ENCODE measurements at regions not wholly inside any gene's neighbourhood (a gene's known extent, or its start where the extent isn't known, plus 50 kb on each side); places are given as distances from the start of the nearest gene placed in this dataset.

DNA sequence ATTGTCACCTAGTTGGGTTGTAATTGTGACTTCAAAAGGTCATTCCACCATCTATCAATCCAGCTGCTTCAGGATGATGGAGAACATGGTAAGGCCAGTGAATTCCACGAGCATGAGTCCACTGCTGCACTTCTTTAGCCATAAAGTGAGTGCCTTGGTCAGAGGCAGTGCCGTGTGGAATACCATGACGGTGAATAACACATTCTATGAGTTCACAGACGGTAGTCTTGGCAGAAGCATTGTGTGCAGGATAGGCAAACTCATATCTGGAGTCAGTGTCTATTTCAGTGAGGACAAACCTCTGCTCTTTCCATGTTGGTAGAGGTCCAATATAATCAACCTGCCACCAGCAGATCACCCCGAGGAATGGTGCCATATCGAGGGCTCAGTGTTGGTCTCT lies 650.9 kb downstream of the KCNJ2 start:
- no peak for DNase-seq

DNA sequence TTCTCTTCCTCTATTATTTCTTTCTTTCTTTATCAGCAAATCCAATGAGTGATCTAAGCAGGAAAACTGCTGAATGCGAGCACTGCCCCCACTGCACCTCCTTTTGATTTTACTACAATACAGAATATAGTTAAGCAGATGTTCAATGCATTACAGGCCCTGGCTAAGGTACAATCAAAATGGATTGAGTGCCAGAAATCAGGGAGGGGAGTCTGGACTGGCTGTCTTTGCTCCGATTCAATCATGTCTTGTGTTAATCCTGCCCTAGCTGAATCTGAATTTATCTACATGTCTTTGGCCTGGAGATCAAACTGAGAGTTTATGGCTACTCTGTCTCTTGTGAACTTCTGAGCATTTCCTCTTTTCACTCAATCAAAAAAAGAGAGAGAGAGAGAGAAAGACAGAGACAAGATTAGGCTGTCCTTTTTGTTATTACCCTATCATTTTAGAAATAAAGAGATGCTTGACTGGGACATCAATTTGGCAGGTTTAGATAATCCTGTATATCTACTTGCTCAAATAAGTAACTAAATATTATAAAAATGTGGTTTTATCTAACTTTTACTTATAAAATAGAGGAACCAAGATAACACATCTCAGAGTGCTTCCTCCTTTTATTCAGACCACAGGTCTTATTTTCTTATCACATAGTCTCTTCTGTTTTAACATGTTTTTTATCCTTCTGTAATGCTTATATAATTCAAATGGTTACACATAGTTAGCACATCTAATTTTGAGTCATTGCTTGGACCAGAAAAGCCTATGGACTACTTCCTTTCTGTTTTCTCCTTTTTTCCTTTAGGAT lies 656.2 kb downstream of the KCNJ2 start:
- peak; percentile 72 for DNase-seq

GRCh38 chr17:70829876-70830275 lies 660.5 kb downstream of the KCNJ2 start:
- no peak for DNase-seq

DNA sequence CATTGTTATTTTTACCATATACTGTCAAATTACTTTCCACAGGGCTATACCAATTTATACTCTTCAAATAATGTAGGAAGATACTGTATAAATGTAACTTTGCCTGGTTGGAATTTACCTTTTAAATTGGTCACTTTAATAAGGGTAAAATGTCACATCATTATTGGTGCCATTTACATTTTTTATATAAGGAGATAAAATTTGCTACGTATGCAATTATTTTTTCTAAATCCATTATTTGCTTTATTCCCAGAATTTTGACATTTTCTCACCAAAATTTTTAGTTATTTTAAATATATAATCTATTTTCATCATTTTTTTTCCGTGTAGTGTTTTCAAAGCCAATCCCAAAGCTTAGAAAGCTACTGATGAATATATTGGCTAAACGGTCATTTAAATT lies 664.7 kb downstream of the KCNJ2 start:
- no peak for DNase-seq

DNA sequence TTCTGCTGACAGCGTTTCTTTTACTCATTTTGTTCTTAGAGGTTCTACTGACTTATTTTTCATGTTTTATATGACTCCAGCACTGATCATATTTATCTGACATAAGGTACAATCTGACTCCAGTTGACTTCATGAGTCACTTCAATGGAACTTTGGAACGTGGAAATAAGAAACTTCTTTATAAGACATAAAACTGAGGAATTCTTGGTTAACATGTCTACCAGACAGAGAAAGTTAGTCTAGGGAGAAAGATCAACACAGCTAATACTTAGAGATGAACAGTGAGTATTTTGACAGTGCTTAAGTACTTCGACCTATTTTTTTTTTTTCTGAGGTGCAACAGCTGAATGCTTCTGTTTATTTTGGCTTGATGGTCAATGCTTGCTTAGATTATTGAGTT lies 679.5 kb downstream of the KCNJ2 start:
- DNase-seq: no peak

DNA sequence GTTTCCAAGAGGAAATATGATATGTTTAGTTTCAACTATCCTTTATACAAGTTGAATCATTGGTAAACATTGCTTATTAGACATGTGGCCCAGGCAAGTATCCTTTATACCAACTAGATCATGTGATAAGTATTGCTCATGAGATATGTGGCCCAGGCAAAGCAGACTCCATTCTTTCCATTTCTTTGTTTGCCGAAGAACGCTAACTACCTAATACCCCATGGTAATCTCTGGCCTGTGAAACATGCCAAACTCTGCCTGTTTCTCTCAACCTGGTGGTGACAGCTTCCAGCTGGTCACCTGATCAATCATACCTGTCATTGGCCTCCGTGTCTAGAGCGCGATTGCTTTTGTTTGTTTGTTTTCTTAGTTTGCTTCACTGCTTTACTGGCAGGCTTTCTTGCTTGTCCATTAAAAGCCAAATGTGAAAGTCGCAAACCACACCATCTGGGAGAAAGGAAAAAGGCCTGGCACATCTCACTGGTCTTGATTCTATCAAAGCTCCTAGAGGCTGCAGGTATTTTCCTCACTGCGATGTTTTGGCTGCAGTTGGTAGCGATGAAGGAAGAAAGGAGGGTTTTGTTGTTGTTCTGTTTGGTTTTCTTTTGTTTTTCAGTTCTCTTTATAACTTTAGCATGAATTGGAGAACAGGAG lies 686.2 kb downstream of the KCNJ2 start:
- DNase-seq: no peak

- no peak for DNase-seq
These were observed 688.0 kb downstream of the KCNJ2 start for GRCh38 chr17:70857351-70857750.

DNA sequence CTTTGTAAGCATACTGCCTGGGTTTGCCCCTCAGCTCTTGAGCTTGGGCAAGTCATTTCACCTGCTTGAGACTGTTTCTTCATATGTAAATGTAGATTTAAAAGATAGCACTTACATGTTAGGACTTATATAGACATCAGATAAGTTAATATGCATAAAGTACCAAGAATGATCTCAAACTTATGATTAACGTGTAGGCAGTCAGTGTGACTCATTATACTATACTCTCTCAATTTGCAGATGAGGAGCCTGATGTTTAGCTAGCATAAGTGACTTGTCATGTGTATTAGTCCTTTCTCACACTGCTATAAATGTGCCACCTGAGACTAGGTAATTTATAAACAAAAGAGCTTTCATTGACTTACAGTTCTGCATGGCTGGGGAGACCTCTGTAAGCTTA lies 690.5 kb downstream of the KCNJ2 start:
- no peak for DNase-seq

GRCh38 chr17:70862295-70862694 lies 693.0 kb downstream of the KCNJ2 start:
- DNase-seq: no peak

DNA sequence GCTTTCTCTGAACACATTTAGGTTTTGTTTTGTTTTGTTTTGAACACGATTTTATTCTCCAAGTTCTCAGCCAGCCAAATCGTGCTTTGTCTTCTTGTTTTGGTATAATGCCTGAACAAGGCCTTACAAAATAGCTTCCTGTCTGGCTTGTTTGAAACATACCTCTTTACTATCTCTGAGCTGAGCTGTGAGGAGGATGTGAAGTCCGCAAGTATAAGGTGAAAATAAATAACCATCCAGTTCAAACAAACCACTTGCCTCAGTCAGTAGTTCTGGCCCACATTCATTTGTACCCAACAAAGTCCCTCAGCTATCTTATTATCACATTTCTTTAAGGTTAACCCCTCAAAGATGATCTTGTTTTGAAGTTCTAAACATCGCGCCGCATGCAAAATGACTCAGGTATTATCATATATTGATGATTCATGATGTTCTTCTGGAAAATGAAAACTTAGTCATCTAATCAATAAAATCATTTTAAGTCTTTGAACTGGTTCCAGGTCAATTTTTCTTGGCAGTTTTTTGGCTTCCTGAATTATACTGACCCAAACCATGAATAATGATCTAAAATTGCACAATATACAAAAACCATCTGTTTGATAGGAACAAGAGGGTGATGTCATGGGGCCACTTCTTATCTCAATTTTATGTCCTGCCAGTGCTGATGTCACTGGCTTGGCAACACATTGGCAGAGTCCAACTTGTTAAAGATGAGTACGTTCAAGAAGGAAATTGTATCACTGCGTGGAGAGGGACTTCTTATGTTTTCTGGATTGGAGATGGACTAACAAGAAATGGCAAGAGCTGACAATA lies 694.3 kb downstream of the KCNJ2 start:
- DNase-seq: peak; percentile 1

- no peak for DNase-seq
These were observed 696.9 kb downstream of the KCNJ2 start for GRCh38 chr17:70865993-70866804.

DNA sequence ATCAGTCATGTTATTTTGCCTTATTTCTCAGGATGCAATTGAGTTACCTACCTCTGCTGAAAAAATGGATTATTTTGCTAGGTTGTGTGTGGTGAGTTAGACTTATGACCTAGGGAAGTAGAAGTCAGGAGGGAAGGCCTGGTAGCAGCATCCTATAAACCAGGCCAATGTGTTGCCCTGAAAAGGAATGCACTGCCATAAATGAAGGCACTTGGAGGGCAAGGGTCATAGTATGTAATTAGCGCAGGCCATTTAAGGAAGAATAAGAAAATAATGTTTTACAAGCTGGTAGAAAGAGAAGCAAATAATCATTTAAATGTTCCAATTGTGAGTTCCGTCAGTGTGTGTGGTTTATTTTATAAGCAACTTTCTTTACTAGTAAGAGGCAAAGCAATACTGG lies 698.8 kb downstream of the KCNJ2 start:
- no peak for DNase-seq

- no peak for DNase-seq
These were observed 700.2 kb downstream of the KCNJ2 start for GRCh38 chr17:70869402-70870085.

GRCh38 chr17:70871180-70871818 lies 702.0 kb downstream of the KCNJ2 start:
- no peak for DNase-seq

- DNase-seq: no peak
These were observed 702.8 kb downstream of the KCNJ2 start for GRCh38 chr17:70872103-70872502.

DNA sequence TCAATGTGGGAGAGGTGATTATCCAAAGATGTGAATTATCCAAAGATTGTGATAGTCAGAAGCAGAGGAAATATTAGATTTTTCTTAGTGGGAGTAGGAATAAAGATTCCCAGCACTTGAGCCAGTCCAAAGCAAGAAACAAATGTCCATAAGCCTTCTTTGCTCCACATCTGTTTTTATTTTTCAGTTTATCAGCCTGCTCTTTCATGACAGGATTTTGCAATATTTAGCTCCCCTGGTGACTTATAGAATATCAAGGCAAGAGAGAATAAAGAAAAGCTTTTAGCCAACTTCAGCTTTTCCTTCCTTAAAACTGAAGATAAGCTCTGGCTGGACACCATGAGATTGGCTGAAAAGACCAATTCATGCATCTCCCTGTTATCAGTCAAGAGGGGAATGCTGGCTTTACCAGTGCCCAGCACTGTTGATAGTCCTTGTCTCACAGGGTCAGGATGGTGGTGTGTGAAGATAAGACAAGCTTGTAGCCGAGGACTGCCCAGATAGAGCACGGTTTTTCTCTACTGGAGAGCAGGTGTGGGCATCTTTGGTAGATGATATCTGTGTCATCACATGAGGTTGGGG lies 706.5 kb downstream of the KCNJ2 start:
- DNase-seq: peak; percentile 63

- no peak for DNase-seq
These were observed 709.5 kb downstream of the KCNJ2 start for GRCh38 chr17:70878879-70879278.

- no peak for DNase-seq
These were observed 710.1 kb downstream of the KCNJ2 start for GRCh38 chr17:70879401-70879800.

- DNase-seq: no peak
These were observed 711.8 kb downstream of the KCNJ2 start for GRCh38 chr17:70881093-70881492.

DNA sequence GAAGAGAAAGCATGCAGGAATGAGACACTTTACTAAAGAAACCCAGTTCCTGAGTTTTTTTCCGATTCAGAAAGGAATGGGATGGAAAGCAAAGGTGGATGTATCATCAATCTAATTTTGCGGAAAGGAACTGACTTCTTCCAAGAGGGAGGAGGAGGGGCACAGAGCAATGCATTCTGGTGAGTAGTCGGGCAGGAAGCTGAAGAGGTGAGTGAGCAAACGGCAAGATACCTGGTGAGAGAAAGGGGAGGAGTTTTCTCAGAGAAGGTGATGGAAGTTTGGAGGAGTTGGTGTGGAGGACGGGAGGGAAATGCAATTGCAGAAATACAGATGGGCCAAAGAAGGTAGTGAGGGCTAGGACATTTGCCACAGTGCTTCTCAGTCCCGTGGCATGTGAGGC lies 713.2 kb downstream of the KCNJ2 start:
- DNase-seq: no peak

- no peak for DNase-seq
These were observed 717.3 kb downstream of the KCNJ2 start for GRCh38 chr17:70886648-70887047.

Data from hematopoietic multipotent progenitor cell treated with erythropoietin and hydrocortisone succinate and interleukin-3 and kit ligand, for 4 days (in vitro differentiated cells).